Right atrium auricular region (tissue), 2 donors: ENCODE measurements at regions not wholly inside any gene's neighbourhood (a gene's known extent, or its start where the extent isn't known, plus 50 kb on each side); places are given as distances from the start of the nearest gene placed in this dataset.
"Not testable (repeated sequence)": the region's sequence is repeated elsewhere in the genome, so short reads cannot be mapped to it uniquely, and the experiment has no call there.

Experiments
- DNase-seq: peaks from one replicate; pipeline ENCODE4 v3.0.0-alpha.2; 2019; ENCODE audit warnings: low spot score
- H3K27ac ChIP-seq, 2 donors: fragments of 200-600 bp; sonication (generic); 1 replicate in 1 of 2; 2 replicates in 1 of 2; pipeline ENCODE4 v1.5.1; 2016 to 2019
- H3K27me3 ChIP-seq, 2 donors: fragments of 200-600 bp; sonication (generic); one replicate each; pipeline versions ENCODE4 v1.5.1 to v1.6.0; 2017 to 2019
- H3K36me3 ChIP-seq: fragments of 200-600 bp; sonication (generic); one replicate; pipeline ENCODE4 v1.5.1; 2016
- H3K4me1 ChIP-seq, 2 donors: fragments of 200-600 bp; sonication (generic); one replicate each; pipeline versions ENCODE4 v1.5.1 to v1.6.0; 2017 to 2019
- H3K4me3 ChIP-seq, 2 donors: fragments of 200-600 bp; sonication (generic); 1 replicate in 1 of 2; 2 replicates in 1 of 2; pipeline ENCODE4 v1.5.1; 2017 to 2019; ENCODE audit warnings: mild to moderate bottlenecking in 1 of 2, moderate library complexity in 1 of 2
- H3K9me3 ChIP-seq, 2 donors: fragments of 200-600 bp; sonication (generic); one replicate each; pipeline ENCODE4 v1.5.1; 2019
- CTCF ChIP-seq, 2 donors: fragments of 200-600 bp; sonication (generic); IDR thresholded peaks; one replicate each; pipeline ENCODE4 v1.5.1; 2019; ENCODE audit warnings: antibody characterized with exemption in 2 of 2

GRCh38 chr5:89055695-89056085, 172.7 kb upstream of the MEF2C start:
- Histone ChIP-seq H3K27ac (no peak overlapping the region), H3K27me3 (no peaks in the 10 kb centered on the region), H3K4me1 (no peaks in the 10 kb centered on the region), H3K4me3 (no peak overlapping the region), H3K36me3 (no peaks in the 10 kb centered on the region), H3K9me3 (no peaks in the 10 kb centered on the region)
- no peak for TF ChIP-seq CTCF (IDR thresholded peaks at IDR 0.05)
- no peak for DNase-seq

- Histone ChIP-seq H3K9me3 (no peaks in the 10 kb centered on the region), H3K4me3 (no peak overlapping the region), H3K36me3 (no peaks in the 10 kb centered on the region), H3K27me3 (no peaks in the 10 kb centered on the region), H3K27ac (no peak overlapping the region), H3K4me1 (no peaks in the 10 kb centered on the region)
- DNase-seq = no peak
- TF ChIP-seq CTCF (IDR thresholded peaks at IDR 0.05) = no peak
Observed at GRCh38 chr5:89055015-89055694, 172.2 kb upstream of the MEF2C start.

GRCh38 chr5:89053547-89053946, 170.6 kb upstream of the MEF2C start:
- TF ChIP-seq CTCF (IDR thresholded peaks at IDR 0.05) = no peak
- no peaks in the 10 kb centered on the region for H3K27me3 ChIP-seq
- no peak for DNase-seq

GRCh38 chr5:89050062-89050461, 167.1 kb upstream of the MEF2C start:
- DNase-seq, H3K9me3 ChIP-seq, H3K36me3 ChIP-seq: not testable (repeated sequence)

More at GRCh38 chr5:89053547-89053946, 170.6 kb upstream of the MEF2C start:
- no peak overlapping the region for H3K4me3 ChIP-seq
- H3K36me3 ChIP-seq = no peaks in the 10 kb centered on the region
- H3K27ac ChIP-seq = no peak overlapping the region
- no peaks in the 10 kb centered on the region for H3K9me3 ChIP-seq
- H3K4me1 ChIP-seq = no peaks in the 10 kb centered on the region

GRCh38 chr5:89047571-89047970, 164.6 kb upstream of the MEF2C start:
- TF ChIP-seq CTCF (IDR thresholded peaks at IDR 0.05) = no peak
- no peak for DNase-seq
- no peak overlapping the region for H3K4me3 ChIP-seq
- H3K9me3 ChIP-seq = no peaks in the 10 kb centered on the region
- no peaks in the 10 kb centered on the region for H3K27me3 ChIP-seq
- H3K27ac ChIP-seq = no peak overlapping the region
- no peaks in the 10 kb centered on the region for H3K4me1 ChIP-seq
- H3K36me3 ChIP-seq = no peaks in the 10 kb centered on the region

More at GRCh38 chr5:89050062-89050461, 167.1 kb upstream of the MEF2C start:
- H3K27ac ChIP-seq, H3K4me3 ChIP-seq, H3K4me1 ChIP-seq, H3K27me3 ChIP-seq: not testable (repeated sequence)

GRCh38 chr5:89045216-89045615, 162.2 kb upstream of the MEF2C start:
- no peak for DNase-seq
- TF ChIP-seq CTCF (IDR thresholded peaks at IDR 0.05) = no peak
- H3K4me3 ChIP-seq = no peak overlapping the region
- no peaks in the 10 kb centered on the region for H3K4me1 ChIP-seq
- H3K27ac ChIP-seq = no peak overlapping the region
- no peaks in the 10 kb centered on the region for H3K36me3 ChIP-seq
- H3K9me3 ChIP-seq = no peaks in the 10 kb centered on the region
- H3K27me3 ChIP-seq = no peaks in the 10 kb centered on the region
